Sigmoid colon (tissue), 4 donors: ENCODE measurements at regions not wholly inside any gene's neighbourhood (a gene's known extent, or its start where the extent isn't known, plus 50 kb on each side); places are given as distances from the start of the nearest gene placed in this dataset.

ENCODE experiments used
- EP300 ChIP-seq, 4 donors: sonication (generic); formaldehyde crosslinking; IDR thresholded peaks; one replicate each; pipeline ENCODE4 v1.6.1; 2017; ENCODE audit warnings: antibody characterized with exemption in 4 of 4
- POLR2A ChIP-seq, 2 donors: fragments of 450-650 bp; IDR thresholded peaks; one replicate each; pipeline ENCODE4 v1.6.1; 2016; ENCODE audit warnings: antibody characterized with exemption in 2 of 2, mild to moderate bottlenecking in 2 of 2, moderate library complexity in 2 of 2
- TF ChIP-seq, protein P1 (sequence below), 4 experiments: fragments of 450-650 bp in 3 of 4; fragments of 200-600 bp in 1 of 4; IDR thresholded peaks; one replicate each; pipeline ENCODE4 v1.5.1; 2016 to 2019; ENCODE audit warnings: antibody characterized with exemption in 4 of 4, mild to moderate bottlenecking in 3 of 4, moderate library complexity in 2 of 4

DNA sequence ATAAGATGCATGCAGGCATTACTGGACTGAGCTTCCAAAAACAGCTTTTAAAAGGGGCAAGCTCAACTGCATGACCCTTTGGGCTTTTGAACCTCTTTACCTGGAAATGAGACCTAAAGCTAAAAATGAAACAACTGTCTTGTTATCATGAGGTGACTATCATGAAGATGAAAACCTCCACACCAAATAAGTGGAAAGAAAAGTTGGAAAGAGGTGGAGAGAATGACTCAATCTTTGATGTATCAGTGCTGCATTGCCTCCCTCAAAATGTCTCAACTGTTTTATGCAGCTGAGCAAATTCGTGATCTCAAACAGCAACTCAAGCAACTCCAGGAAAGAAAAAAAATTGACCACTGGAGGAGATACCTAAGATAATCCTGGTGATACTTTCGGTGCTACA, 307.1 kb downstream of the KBTBD8 start:
- TF ChIP-seq, protein P1, sequence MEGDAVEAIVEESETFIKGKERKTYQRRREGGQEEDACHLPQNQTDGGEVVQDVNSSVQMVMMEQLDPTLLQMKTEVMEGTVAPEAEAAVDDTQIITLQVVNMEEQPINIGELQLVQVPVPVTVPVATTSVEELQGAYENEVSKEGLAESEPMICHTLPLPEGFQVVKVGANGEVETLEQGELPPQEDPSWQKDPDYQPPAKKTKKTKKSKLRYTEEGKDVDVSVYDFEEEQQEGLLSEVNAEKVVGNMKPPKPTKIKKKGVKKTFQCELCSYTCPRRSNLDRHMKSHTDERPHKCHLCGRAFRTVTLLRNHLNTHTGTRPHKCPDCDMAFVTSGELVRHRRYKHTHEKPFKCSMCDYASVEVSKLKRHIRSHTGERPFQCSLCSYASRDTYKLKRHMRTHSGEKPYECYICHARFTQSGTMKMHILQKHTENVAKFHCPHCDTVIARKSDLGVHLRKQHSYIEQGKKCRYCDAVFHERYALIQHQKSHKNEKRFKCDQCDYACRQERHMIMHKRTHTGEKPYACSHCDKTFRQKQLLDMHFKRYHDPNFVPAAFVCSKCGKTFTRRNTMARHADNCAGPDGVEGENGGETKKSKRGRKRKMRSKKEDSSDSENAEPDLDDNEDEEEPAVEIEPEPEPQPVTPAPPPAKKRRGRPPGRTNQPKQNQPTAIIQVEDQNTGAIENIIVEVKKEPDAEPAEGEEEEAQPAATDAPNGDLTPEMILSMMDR (IDR thresholded peaks at IDR 0.05): no peak
- no peak for TF ChIP-seq POLR2A (IDR thresholded peaks at IDR 0.05)
- no peak for TF ChIP-seq EP300 (IDR thresholded peaks at IDR 0.05)
